ENCODE measurements at regions not wholly inside any gene's neighbourhood (a gene's known extent, or its start where the extent isn't known, plus 50 kb on each side); places are given as distances from the start of the nearest gene placed in this dataset.

DNA sequence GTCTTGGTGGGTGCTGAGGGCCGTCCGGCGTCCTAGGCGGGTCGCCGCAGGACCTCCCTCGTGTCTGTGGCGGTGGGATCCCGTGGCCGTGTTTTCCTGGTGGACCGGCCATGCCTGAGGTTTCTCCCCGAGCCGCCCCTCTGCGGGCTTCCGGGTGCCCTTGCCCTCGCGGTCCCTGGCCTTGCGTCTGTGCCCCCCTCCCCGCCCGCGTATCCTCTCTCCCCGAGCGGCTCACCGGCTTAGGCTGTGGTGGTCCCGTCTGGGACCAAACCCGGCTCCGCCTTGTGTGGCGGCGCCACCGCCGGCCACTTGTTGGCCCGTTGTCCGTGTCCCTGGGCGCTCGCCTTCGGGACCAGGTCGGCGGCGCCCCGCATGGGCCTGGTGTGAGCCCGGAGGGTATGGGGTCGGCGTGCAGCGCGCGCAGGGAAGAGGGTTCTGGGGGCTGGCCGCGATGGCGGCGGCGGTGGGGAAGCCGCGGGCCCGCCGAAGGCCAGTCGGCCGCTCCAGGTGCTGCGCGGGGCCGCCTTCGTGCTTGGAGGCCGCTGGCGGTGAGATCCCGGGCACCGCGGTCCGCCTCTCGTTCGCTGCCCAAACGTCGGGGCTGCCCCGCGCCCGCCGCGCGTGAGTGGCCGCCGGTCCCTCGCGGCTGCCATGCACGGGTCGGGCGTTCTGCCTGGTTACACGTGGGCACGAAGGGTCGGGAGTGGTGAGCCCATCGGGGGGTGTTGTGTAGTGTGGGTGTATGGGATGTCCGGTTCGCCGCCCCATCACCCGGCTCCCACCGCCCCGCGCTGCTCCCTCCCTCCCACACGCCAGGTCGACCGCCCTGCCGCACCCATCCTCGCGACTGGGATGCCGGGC, 3899.1 kb upstream of the OR11H1 start:
- peak; percentile 13 for DNase-seq (ENCODE audit: low spot score)

DNA sequence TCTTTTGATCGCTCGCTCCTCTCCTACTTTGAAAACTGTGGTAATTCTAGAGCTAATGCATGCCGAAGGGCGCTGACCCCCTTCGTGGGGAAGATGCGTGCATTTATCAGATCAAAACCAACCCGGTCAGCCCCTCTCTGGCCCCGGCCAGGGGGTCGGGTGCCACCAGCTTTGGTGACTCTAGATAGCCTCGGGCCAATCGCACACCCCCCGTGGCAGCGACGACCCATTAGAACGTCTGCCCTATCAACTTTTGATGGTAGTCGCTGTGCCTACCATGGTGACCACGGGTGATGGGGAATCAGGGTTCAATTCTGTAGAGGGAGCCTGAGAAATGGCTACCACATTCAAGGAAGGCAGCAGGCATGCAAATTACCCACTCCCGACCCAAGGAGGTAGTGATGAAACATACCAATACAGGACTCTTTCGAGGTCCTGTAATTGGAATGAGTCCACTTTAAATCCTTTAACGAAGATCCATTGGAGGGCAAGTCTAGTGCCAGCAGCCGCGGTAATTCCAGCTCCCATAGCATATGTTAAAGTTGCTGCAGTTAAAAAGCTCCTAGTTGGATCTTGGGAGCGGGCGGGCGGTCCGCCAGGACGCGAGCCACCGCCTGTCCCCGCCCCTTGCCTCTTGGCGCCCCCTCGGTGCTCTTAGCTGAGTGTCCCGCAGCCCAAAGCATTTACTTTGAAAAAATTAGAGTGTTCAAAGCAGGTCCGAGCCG, 3898.2 kb upstream of the OR11H1 start:
- peak; percentile 6 for DNase-seq (ENCODE audit: low spot score)

DNA sequence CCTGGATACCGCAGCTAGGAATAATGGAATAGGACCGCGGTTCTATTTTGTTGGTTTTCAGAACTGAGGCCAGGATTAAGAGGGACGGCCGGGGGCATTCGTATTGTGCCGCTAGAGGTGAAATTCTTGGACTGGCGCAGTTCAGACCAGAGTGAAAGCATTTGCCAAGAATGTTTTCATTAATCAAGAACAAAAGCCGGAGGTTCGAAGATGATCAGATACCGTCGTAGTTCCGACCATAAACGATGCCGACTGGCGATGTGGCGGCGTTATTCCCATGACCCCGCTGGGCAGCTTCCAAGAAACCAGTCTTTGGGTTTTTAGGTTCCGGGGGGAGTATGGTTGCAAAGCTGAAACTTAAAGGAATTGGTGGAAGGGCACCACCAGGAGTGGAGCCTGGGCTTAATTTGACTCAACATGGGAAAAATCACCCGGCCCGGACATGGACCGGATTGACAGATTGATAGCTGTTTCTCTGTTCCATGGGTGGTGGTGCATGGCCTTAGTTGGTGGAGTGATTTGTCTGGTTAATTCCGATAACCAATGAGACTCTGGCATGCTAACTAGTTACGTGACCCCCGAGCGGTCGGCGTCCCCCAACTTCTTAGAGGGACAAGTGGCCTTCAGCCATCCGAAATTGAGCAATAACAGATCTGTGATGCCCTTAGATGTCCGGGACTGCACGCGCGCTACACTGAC, 3897.5 kb upstream of the OR11H1 start:
- peak; percentile 5 for DNase-seq (ENCODE audit: low spot score)
